GM21786 (cell line): ENCODE measurements at regions not wholly inside any gene's neighbourhood (a gene's known extent, or its start where the extent isn't known, plus 50 kb on each side); places are given as distances from the start of the nearest gene placed in this dataset.
A peak's percentile ranks its signal among the peaks of the same experiment; 100 is the strongest.

Source experiments
- ATAC-seq: cut with Tn5 transposase; IDR thresholded peaks from one replicate; pipeline ENCODE4 v1.9.1; 2021; ENCODE audit not compliant: unreplicated experiment

DNA sequence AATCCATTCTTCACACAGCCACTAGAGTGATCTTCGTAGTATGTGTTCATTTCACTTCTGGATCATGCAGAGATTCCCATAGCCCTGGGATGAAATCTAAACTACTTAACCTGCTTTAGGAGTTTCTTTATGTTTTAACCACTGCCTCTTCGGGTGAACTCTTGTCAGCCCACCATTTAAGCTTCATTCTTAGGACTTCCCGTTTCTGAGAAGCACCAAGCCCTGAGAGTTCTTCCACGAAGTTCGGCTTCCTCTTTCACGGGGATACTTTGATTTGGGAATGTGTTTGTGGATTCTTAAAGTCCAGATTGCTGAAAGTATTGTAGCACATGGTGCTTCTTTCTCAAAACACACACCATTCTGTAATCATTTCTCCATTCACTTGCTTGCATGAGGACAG is 205.0 kb downstream of the UBE2E3 start:
- ATAC-seq, result no peak

DNA sequence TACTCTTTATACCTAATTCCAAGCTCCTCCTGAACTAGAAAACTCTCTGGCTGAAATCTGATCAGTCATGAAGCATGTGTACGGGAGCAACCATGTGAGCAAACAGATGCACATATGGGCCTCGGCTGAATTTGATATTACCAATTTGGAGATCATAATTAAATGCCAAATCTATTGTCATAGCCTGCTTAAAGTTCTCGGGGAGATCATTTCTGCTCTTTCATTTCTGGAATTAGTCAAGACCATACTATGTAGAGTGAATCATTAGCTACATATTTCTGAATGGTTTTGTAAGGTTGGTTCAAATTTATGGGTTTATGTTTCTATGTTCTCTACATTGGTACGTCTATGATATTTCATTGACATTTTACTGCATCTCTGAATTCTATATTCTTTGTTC is 205.5 kb downstream of the UBE2E3 start:
- ATAC-seq, result no peak

DNA sequence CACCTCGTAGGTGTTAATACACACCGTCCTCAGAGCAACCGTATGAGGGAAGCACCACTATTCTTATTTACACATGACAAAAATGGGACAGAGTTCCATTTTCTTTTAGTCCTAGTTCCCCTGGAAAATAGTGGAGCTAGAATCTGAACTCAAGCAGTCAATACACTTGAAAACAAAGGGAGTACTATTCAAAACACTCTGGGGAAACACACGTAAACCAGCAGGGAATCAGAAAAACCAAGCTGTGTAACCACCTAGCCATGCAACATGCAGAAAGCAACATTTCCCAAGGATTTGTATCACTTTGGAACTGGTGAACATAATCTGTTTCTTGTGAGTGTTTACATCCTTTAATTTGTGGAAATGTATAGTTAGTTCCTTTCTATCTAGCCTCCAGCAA is 208.2 kb downstream of the UBE2E3 start:
- no peak for ATAC-seq

GRCh38 chr2:181189951-181190350 is 209.5 kb downstream of the UBE2E3 start:
- no peak for ATAC-seq

DNA sequence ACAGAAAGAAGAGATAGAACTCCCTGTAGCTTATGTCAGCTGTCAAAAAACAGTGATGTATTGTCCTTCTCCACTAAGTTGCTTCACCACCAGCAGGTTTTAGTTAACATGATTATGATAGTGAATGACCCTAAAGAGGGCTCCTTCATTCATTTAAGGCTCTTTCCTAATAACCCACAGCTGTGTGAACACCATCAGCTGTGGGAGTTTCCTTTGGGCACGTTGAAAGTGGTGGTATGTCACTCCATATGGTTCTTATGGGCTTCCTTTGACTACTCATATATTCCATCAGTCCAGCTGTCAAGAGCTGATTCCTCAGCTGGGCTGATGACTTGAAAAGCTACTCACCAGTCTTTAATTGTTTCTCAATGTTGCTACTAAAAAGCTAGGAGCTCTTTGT is 210.3 kb downstream of the UBE2E3 start:
- no peak for ATAC-seq

DNA sequence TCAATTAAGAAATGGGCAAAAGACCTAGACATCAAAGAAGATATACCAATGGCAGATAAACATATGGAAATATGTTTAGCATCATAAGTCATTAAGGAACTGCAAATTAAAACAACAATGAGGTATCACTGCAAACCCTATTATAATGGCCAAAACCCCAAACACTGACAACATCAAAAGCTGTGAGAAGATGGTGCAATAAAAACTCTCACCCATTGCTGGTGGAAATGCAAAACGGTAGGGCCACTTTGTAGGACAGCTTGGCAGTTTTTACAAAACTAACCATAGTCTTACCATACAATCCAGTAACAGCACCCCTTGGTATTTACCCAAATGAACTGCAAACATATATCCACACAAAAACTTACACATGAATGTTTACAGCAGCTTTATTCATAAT is 213.1 kb downstream of the UBE2E3 start:
- no peak for ATAC-seq

DNA sequence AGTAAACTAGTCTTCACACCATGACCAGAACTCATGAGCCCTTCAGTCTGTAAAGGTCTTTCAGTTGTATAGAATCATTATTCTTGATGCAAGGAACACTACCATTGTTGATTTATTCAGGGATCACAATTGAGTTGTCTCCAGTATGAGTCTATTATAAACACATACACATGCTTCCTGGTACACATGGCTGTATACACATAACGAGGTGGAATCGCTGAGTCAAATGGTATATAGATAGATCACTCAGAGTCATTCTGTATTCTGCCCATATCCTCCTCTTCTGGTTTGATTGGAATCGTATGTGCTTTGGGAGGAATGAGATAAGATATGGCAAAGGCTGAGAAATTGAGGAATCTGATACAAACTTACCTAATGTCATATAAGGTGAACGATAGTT is 216.0 kb downstream of the UBE2E3 start:
- no peak for ATAC-seq

DNA sequence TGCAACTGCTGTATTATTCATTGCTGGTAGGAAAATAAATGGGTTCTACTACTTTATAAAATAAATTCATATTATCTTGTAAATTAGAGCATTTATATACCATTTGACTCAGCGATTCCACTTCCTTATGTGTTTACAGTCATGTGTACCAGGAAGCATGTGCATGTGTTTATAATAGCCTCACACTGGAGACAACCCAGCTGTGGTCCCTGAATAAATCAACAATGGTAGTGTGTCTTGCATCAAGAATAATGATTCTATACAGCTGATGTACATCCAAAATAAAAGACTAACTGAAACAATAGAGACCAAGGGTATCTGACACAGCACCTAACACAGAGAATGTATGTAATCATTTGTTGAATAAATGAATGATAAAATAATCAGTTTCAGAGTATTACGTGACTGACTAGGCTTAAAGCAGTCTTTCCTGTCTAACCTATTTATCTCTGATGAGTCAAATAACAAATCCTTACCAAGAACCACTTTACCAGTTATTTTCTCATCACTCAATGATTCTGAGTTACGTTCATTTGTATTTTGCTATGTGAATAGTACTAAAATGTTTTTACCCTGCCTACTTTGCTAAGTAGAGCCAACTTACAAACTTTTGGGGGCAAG is 216.8 kb downstream of the UBE2E3 start:
- ATAC-seq, result no peak

GRCh38 chr2:181198183-181198864 is 217.9 kb downstream of the UBE2E3 start:
- no peak for ATAC-seq

DNA sequence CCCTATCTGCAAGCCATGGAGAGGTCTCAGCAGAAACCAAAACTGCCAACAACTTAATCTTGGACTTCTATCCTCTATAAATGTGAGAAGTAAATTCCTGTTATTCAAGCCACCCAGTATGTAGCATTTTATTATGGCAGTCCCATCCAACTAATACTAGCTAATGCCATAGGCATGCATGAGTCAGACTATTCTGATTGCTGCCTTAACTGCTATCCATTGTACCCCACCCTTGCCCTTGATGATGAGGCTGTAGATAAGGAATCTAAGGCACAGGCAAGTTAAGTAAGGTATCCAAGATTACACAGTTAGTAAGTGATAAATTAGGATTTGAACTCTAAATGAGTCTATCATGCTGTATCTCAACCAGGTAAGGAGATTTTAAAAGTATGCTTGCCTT is 223.0 kb downstream of the UBE2E3 start:
- ATAC-seq, result no peak

- ATAC-seq, result no peak
Measured at GRCh38 chr2:181203916-181204315, 223.5 kb downstream of the UBE2E3 start.

GRCh38 chr2:181218401-181218821 is 238.0 kb downstream of the UBE2E3 start:
- no peak for ATAC-seq

DNA sequence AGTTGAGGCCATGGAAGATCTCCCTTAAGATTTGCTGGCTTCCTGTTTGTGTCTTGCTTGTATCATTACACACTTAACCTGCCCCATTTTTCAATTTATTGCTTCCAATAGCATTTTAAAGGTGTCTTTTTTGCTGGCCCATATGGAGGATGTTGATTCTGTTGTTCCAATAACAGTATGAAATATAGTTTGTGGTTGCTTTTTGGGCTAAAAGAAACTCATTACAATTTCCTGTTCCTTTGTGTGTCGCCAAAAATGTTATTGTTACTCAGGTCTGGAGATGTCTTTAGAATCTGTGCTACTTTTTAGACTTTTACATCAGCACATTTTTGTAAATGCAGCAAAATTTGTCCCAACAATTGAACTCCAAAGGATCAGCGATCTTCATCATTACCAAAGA is 234.0 kb upstream of the ITGA4 start:
- ATAC-seq, result no peak

- no peak for ATAC-seq
Measured at GRCh38 chr2:181224866-181225265, 232.3 kb upstream of the ITGA4 start.

DNA sequence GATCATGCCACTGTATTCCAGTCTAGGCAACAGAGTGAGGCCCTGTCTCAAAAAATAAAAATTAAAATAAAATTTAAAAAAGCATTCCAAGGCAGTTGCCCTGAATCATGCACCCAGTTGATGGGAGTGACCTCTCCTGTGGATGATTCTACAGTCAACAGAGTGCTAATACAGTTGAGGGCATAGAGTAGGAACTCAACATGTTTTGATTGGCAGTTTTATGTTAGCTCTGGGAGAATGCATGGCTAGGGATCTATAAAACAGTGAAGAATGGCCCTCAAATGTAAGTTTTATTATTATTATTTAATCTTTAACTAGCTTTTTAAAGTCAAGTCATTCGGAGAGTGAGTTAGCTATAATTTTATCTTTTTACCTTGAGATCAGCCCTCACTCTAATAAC is 228.5 kb upstream of the ITGA4 start:
- no peak for ATAC-seq

DNA sequence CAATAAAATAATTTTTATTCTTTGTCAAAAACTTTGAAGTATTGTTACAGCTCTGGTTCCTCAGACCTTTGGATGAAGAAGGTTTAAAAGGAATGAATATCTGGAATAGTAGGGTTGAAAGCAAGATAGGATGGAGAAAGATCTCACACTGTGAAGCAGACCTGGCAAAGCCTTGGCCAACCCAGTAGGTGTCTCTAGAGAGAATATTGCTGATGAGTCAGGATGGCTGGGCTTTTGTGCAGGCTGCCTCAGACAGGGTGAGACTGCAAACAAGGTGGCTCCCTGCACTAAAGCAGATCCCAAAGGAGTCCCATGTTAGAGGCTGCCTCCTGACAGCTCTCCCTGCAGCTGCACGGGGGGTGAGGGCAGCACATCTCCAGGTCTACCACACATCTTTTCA is 226.0 kb upstream of the ITGA4 start:
- no peak for ATAC-seq

DNA sequence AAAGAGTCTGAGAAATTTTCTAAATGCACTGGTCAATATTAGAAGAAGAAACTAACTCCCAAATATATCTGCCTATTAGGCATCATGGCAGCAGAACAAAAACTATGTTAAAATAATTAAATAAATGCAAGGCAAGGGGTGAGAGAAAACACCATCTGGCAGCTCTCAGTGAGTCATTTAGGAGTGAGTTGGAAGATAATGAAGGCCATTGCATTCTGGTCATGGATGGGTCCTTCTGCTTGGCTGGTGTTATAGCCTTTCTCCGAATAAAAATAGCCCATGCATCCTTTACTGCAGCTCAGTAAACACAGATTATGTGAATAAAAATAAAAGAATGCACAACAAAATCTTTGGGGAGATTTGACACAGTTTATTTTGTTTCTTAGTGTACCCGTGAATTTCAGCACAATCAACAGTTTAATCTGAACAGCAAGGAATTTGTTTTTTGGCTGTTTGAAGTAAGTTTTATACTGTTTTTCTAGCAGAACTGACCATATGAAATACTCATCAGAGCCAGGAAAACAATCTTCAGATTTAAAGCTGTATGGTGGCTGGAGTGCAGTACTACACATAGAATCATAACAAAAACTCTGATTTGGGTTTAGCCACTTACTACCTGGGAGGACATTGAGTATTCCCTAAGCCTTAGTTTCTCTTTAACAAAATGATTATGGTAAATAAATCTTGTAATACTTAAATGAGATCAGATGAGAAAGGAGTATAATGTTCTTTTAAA is 225.1 kb upstream of the ITGA4 start:
- no peak for ATAC-seq

DNA sequence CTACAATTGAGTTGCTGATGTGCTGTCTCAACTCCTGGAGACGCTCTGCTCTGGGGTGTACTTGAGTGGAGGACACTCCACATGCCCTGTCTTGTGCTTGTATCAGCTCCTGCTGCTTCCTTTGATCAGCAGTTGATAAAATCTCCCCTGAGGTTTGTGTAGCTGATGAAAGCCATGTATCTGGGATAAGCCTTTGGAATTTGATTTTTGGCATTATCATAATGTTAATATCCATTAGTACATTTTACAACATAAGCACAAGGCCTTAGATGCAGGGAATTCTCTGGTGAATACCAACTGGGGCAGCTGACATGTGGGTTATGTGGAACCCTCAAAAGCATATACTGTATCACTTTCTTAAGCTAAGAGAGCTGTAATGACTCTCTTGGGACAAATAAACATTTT is 222.7 kb upstream of the ITGA4 start:
- ATAC-seq, result no peak

DNA sequence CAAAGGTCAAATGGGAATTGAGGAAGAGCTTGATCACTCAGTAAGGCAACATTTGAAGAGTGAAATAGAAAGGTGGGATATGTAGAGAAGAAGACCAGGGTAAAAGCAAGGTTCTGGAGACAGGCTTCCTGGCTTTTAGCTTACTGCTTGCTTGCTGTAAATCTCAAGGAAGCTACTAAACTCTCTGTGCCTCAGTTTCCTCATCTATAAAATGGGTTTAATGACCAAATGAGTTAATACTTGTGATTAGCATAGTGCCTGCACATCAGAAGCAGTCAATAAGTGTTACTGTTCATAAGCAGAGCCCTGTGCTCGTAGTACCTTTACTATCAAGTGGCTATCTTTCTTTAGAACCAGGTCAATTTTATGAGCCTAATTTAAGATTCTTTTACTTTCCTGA is 222.2 kb upstream of the ITGA4 start:
- ATAC-seq, result no peak

GRCh38 chr2:181235683-181236459 is 221.3 kb upstream of the ITGA4 start:
- ATAC-seq, result peak; percentile 94

DNA sequence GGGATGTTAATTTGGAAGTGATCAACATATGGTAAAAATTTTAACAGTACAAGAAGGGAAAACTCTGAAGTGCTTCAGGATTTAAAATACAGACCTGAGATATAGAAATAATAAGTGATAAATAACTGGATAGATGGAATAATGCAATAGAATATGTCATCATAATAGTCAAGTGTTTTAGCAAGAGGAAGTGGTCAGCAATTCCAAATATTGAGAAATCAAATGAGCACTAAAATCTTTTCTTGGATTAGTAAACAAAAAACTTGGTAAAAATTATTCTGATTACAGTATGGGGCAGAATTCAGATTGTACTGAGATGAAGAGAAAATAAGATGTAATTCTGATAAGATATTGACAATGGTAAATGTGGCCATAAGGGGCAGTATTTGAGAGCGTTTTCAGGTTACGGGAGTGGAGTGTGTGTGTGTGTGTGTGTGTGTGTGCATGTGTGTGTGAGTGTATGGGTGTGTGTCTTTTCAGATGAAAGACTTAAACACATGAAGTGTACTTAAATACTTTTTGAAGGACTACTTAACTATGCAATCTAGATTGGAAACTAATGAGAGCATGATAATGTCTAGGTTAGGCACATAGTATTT is 217.9 kb upstream of the ITGA4 start:
- no peak for ATAC-seq
